ENCODE measurements at regions not wholly inside any gene's neighbourhood (a gene's known extent, or its start where the extent isn't known, plus 50 kb on each side); places are given as distances from the start of the nearest gene placed in this dataset.

DNA sequence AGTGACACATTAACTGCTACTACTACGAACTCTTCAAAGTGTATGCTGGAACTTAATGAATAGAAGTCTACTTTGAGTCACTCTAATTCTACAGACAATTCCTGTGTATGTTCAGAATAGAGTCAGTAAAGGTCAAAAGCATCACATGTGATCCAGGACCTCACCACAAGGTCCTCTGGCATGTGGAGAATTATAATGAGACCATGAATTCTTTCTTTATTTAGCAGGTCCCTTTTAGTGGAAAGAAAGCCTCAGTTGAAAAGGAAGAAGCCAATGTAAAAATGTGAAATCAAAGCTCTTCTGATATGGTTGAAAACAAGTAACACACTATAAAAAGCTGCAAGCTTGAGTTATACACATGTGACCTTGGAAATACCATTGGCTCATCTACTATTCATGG is 1612.1 kb upstream of the GOT2 start:
- TF ChIP-seq EP300 (IDR thresholded peaks at IDR 0.05; ENCODE audit: low read depth) (no peak), POLR2AphosphoS5 (IDR thresholded peaks at IDR 0.05) (no peak), POLR2A (IDR thresholded peaks at IDR 0.05) (no peak)
- TF ChIP-seq, protein P1, sequence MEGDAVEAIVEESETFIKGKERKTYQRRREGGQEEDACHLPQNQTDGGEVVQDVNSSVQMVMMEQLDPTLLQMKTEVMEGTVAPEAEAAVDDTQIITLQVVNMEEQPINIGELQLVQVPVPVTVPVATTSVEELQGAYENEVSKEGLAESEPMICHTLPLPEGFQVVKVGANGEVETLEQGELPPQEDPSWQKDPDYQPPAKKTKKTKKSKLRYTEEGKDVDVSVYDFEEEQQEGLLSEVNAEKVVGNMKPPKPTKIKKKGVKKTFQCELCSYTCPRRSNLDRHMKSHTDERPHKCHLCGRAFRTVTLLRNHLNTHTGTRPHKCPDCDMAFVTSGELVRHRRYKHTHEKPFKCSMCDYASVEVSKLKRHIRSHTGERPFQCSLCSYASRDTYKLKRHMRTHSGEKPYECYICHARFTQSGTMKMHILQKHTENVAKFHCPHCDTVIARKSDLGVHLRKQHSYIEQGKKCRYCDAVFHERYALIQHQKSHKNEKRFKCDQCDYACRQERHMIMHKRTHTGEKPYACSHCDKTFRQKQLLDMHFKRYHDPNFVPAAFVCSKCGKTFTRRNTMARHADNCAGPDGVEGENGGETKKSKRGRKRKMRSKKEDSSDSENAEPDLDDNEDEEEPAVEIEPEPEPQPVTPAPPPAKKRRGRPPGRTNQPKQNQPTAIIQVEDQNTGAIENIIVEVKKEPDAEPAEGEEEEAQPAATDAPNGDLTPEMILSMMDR (IDR thresholded peaks at IDR 0.05): no peak
- intact Hi-C loops (cut with DNase I; ENCODE audit: low total_unique reads): no loop called here
- Histone ChIP-seq H3K36me3 (no peaks in the 10 kb centered on the region), H3K4me1 (no peaks in the 10 kb centered on the region), H3K27me3 (no peaks in the 10 kb centered on the region), H3K27ac (no peak overlapping the region), H3K9me3 (no peaks in the 10 kb centered on the region), H3K4me3 (no peak overlapping the region)
- DNase-seq: no peak
- in situ Hi-C loops (cut with MboI; ENCODE audit: low pct_ligation_motif_present in 1 of 4, low pct_unique_long_range_greater_than_20kb in 1 of 4, low sequenced_read_pairs in 3 of 4): no loop called here
- 45 to 53% methylated on average over 1 of the region's 1 CpG for WGBS, 2 donors (ENCODE audit: low coverage in 1 of 2)

- Histone ChIP-seq H3K27ac (no peak overlapping the region), H3K4me3 (no peak overlapping the region), H3K36me3 (no peaks in the 10 kb centered on the region), H3K27me3 (no peaks in the 10 kb centered on the region), H3K9me3 (no peaks in the 10 kb centered on the region), H3K4me1 (no peaks in the 10 kb centered on the region)
- no peak for TF ChIP-seq POLR2AphosphoS5 (IDR thresholded peaks at IDR 0.05)
- TF ChIP-seq, protein P1 (IDR thresholded peaks at IDR 0.05): no peak
- TF ChIP-seq EP300 (IDR thresholded peaks at IDR 0.05; ENCODE audit: low read depth): no peak
- TF ChIP-seq POLR2A (IDR thresholded peaks at IDR 0.05): no peak
- intact Hi-C loops (cut with DNase I; ENCODE audit: low total_unique reads): no loop called here
- DNase-seq: no peak
- WGBS, 2 donors (ENCODE audit: low coverage in 1 of 2): 70 to 79% methylated on average over 4 of the region's 4 CpGs
- in situ Hi-C loops (cut with MboI; ENCODE audit: low pct_ligation_motif_present in 1 of 4, low pct_unique_long_range_greater_than_20kb in 1 of 4, low sequenced_read_pairs in 3 of 4): no loop called here
Observed at GRCh38 chr16:60337671-60338070, 1603.6 kb upstream of the GOT2 start.

- Histone ChIP-seq H3K27me3 (no peaks in the 10 kb centered on the region), H3K36me3 (no peaks in the 10 kb centered on the region), H3K4me1 (no peaks in the 10 kb centered on the region), H3K9me3 (peaks cover 0 to 4% of the 10 kb centered on the region in 2 donors), H3K27ac (no peak overlapping the region), H3K4me3 (no peak overlapping the region)
- in situ Hi-C loops (cut with MboI; ENCODE audit: low pct_ligation_motif_present in 1 of 4, low pct_unique_long_range_greater_than_20kb in 1 of 4, low sequenced_read_pairs in 3 of 4) (no loop called here), intact Hi-C loops (cut with DNase I; ENCODE audit: low total_unique reads) (no loop called here)
- DNase-seq: no peak
- 38 to 41% methylated on average over 2 of the region's 2 CpGs for WGBS, 2 donors (ENCODE audit: low coverage in 1 of 2)
- TF ChIP-seq POLR2A (IDR thresholded peaks at IDR 0.05) (no peak), POLR2AphosphoS5 (IDR thresholded peaks at IDR 0.05) (no peak), EP300 (IDR thresholded peaks at IDR 0.05; ENCODE audit: low read depth) (no peak)
- TF ChIP-seq, protein P1 (IDR thresholded peaks at IDR 0.05): no peak
Observed at GRCh38 chr16:60331168-60331567, 1597.1 kb upstream of the GOT2 start.

DNA sequence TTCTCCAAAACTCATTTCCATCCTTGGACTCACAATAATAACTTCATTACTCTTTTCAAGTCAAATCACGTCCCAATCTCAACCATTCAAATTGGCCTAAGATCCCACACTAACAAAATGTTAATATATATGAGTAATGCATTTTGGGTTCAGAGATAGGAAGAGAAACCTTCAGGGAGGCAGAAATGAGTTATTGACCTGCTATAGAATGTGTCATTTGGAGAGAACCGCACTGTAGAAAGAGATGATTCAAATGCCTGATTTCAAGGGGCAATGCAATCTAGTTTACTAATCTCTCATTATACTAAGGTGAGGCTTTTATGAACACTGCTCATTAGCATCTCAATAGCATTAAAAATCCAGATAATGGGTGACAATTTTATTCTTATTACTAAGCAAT is 1595.0 kb upstream of the GOT2 start:
- H3K27me3 ChIP-seq: no peaks in the 10 kb centered on the region
- TF ChIP-seq EP300 (IDR thresholded peaks at IDR 0.05; ENCODE audit: low read depth): no peak
- TF ChIP-seq POLR2A (IDR thresholded peaks at IDR 0.05): no peak
- TF ChIP-seq, protein P1 (IDR thresholded peaks at IDR 0.05): no peak
- no peak for TF ChIP-seq POLR2AphosphoS5 (IDR thresholded peaks at IDR 0.05)
- no peak overlapping the region for H3K4me3 ChIP-seq
- in situ Hi-C loops (cut with MboI; ENCODE audit: low pct_ligation_motif_present in 1 of 4, low pct_unique_long_range_greater_than_20kb in 1 of 4, low sequenced_read_pairs in 3 of 4) (no loop called here), intact Hi-C loops (cut with DNase I; ENCODE audit: low total_unique reads) (no loop called here)
- no peaks in the 10 kb centered on the region for H3K36me3 ChIP-seq
- H3K9me3 ChIP-seq: peaks cover 0 to 4% of the 10 kb centered on the region in 2 donors
- no peak overlapping the region for H3K27ac ChIP-seq
- no peaks in the 10 kb centered on the region for H3K4me1 ChIP-seq
- DNase-seq: no peak
- 79 to 89% methylated on average over 2 of the region's 2 CpGs for WGBS, 2 donors (ENCODE audit: low coverage in 1 of 2)
